ENCODE measurements at regions not wholly inside any gene's neighbourhood (a gene's known extent, or its start where the extent isn't known, plus 50 kb on each side); places are given as distances from the start of the nearest gene placed in this dataset.

- Histone ChIP-seq H3K4me1 (no peaks in the 10 kb centered on the region), H3K4me3 (no peak overlapping the region), H3K36me3 (no peaks in the 10 kb centered on the region), H3K27me3 (no peaks in the 10 kb centered on the region), H3K9me3 (no peaks in the 10 kb centered on the region), H3K27ac (no peak overlapping the region)
- no peak for TF ChIP-seq CTCF (IDR thresholded peaks at IDR 0.05)
- no peak for TF ChIP-seq POLR2A (IDR thresholded peaks at IDR 0.05)
- no peak for DNase-seq
Observed at GRCh38 chr3:78434801-78435200, 1333.0 kb downstream of the ROBO1 start.

GRCh38 chr3:78455166-78455565, 1312.6 kb downstream of the ROBO1 start:
- TF ChIP-seq POLR2A (IDR thresholded peaks at IDR 0.05), result no peak
- Histone ChIP-seq H3K27me3 (no peaks in the 10 kb centered on the region), H3K27ac (no peak overlapping the region), H3K4me1 (no peaks in the 10 kb centered on the region), H3K4me3 (no peak overlapping the region), H3K36me3 (no peaks in the 10 kb centered on the region), H3K9me3 (no peaks in the 10 kb centered on the region)
- DNase-seq, result no peak

- H3K4me1 ChIP-seq, result no peaks in the 10 kb centered on the region
- no peaks in the 10 kb centered on the region for H3K36me3 ChIP-seq
- H3K9me3 ChIP-seq, result no peaks in the 10 kb centered on the region
- no peak overlapping the region for H3K27ac ChIP-seq
- H3K27me3 ChIP-seq, result no peaks in the 10 kb centered on the region
- H3K4me3 ChIP-seq, result no peak overlapping the region
- no peak for DNase-seq
- no peak for TF ChIP-seq CTCF (IDR thresholded peaks at IDR 0.05)
- no peak for TF ChIP-seq POLR2A (IDR thresholded peaks at IDR 0.05)
Observed at GRCh38 chr3:78455712-78456433, 1311.9 kb downstream of the ROBO1 start.

- Histone ChIP-seq H3K27ac (no peak overlapping the region), H3K4me3 (no peak overlapping the region), H3K36me3 (no peaks in the 10 kb centered on the region), H3K4me1 (no peaks in the 10 kb centered on the region), H3K27me3 (no peaks in the 10 kb centered on the region), H3K9me3 (no peaks in the 10 kb centered on the region)
- no peak for DNase-seq
- TF ChIP-seq CTCF (IDR thresholded peaks at IDR 0.05) (no peak), POLR2A (IDR thresholded peaks at IDR 0.05) (no peak)
Observed at GRCh38 chr3:78459796-78460195, 1308.0 kb downstream of the ROBO1 start.

- no peaks in the 10 kb centered on the region for H3K36me3 ChIP-seq
- H3K4me3 ChIP-seq, result no peak overlapping the region
- no peaks in the 10 kb centered on the region for H3K9me3 ChIP-seq
- H3K4me1 ChIP-seq, result no peaks in the 10 kb centered on the region
- no peaks in the 10 kb centered on the region for H3K27me3 ChIP-seq
- no peak for TF ChIP-seq CTCF (IDR thresholded peaks at IDR 0.05)
- no peak for TF ChIP-seq POLR2A (IDR thresholded peaks at IDR 0.05)
- DNase-seq, result no peak
- H3K27ac ChIP-seq, result no peak overlapping the region
Observed at GRCh38 chr3:78462021-78462420, 1305.8 kb downstream of the ROBO1 start.

GRCh38 chr3:78476076-78476475, 1291.7 kb downstream of the ROBO1 start:
- H3K4me1 ChIP-seq, result no peaks in the 10 kb centered on the region
- DNase-seq, result no peak
- H3K4me3 ChIP-seq, result no peak overlapping the region
- no peaks in the 10 kb centered on the region for H3K36me3 ChIP-seq
- no peak for TF ChIP-seq CTCF (IDR thresholded peaks at IDR 0.05)
- TF ChIP-seq POLR2A (IDR thresholded peaks at IDR 0.05), result no peak
- H3K27ac ChIP-seq, result no peak overlapping the region
- H3K27me3 ChIP-seq, result no peaks in the 10 kb centered on the region
- H3K9me3 ChIP-seq, result no peaks in the 10 kb centered on the region

Measured in Peyer's patch (tissue), 4 donors.